PC-3 (cell line): ENCODE measurements at regions not wholly inside any gene's neighbourhood (a gene's known extent, or its start where the extent isn't known, plus 50 kb on each side); places are given as distances from the start of the nearest gene placed in this dataset.

Experiments
- ATAC-seq: fragments of 200-7000 bp; cut with Tn5 transposase; 2 replicates; pipeline ENCODE4 v1.9.1; 2020; ENCODE audit warnings: mild to moderate bottlenecking, moderate library complexity
- BruUV-seq: library from RNA; stranded (reverse); fragments of 400-500 nt; replicated peaks from 2 replicates; lab custom pipeline; 2021; lab: Mats Ljungman, UMichigan
- CTCF ChIA-PET: fragments of 300-600 bp; sonication (Branson Sonifier 250); formaldehyde crosslinking; loops from one replicate; lab custom pipeline; 2022; ENCODE audit warnings: antibody characterized with exemption; lab: Charles Lee
- POLR2A ChIA-PET: fragments of 300-600 bp; sonication (Branson Sonifier 250); formaldehyde crosslinking; loops from one replicate; lab custom pipeline; 2022; ENCODE audit warnings: antibody characterized with exemption; ENCODE audit not compliant: unreplicated experiment; lab: Charles Lee
- DNase-seq: peaks from one replicate; pipeline ENCODE4 v3.0.0-alpha.2; 2015
- H2AFZ ChIP-seq: fragments of 300-600 bp; sonication (generic); 2 replicates; pipeline ENCODE4 v1.6.0; 2016; ENCODE audit warnings: antibody characterized with exemption, low read length
- H3F3A ChIP-seq: fragments of 300-600 bp; sonication (generic); one replicate; pipeline ENCODE4 v1.6.0; 2017; ENCODE audit warnings: antibody characterized with exemption, low read length, control low read depth, mild to moderate bottlenecking; ENCODE audit not compliant: unreplicated experiment
- H3K27ac ChIP-seq: fragments of 300-600 bp; sonication (generic); 2 replicates; pipeline ENCODE4 v1.5.1; 2016; ENCODE audit warnings: mild to moderate bottlenecking, low read length
- H3K27me3 ChIP-seq: fragments of 300-600 bp; sonication (generic); 2 replicates; pipeline ENCODE4 v1.6.1; 2016; ENCODE audit warnings: low read length, mixed read lengths
- H3K36me3 ChIP-seq: fragments of 300-600 bp; sonication (generic); 2 replicates; pipeline ENCODE4 v1.6.1; 2016; ENCODE audit warnings: low read depth, mixed run types, low read length, mixed read lengths
- H3K4me1 ChIP-seq: fragments of 300-600 bp; sonication (generic); 2 replicates; pipeline ENCODE4 v1.5.1; 2016; ENCODE audit warnings: low read length; ENCODE audit not compliant: insufficient read depth
- H3K4me2 ChIP-seq: fragments of 300-600 bp; sonication (generic); 2 replicates; pipeline ENCODE4 v1.6.0; 2016; ENCODE audit warnings: low read length
- H3K4me3 ChIP-seq: fragments of 300-600 bp; sonication (generic); 2 replicates; pipeline ENCODE4 v1.5.1; 2016; ENCODE audit warnings: mild to moderate bottlenecking, low read length, mixed read lengths
- H3K79me2 ChIP-seq: fragments of 300-600 bp; sonication (generic); 2 replicates; pipeline ENCODE4 v1.6.1; 2017; ENCODE audit warnings: low read length, mixed read lengths
- H3K9ac ChIP-seq: fragments of 300-600 bp; sonication (generic); 2 replicates; pipeline ENCODE4 v1.6.0; 2016; ENCODE audit warnings: mild to moderate bottlenecking, low read length
- H3K9me2 ChIP-seq: fragments of 300-600 bp; sonication (generic); replicated peaks from 2 replicates; pipeline ENCODE4 v1.6.1; 2016; ENCODE audit warnings: mixed run types, low read length, mixed read lengths
- H3K9me3 ChIP-seq: fragments of 300-600 bp; sonication (generic); 2 replicates; pipeline ENCODE4 v1.6.1; 2016; ENCODE audit warnings: low read length, mixed read lengths
- H4K20me1 ChIP-seq: fragments of 300-600 bp; sonication (generic); 2 replicates; pipeline ENCODE4 v1.6.1; 2016; ENCODE audit warnings: low read length, mixed read lengths
- EZH2 ChIP-seq: fragments of 300-600 bp; sonication (generic); IDR thresholded peaks from one replicate; pipeline ENCODE4 v1.6.1; 2017; ENCODE audit warnings: antibody characterized with exemption, mild to moderate bottlenecking, low read length; ENCODE audit not compliant: unreplicated experiment
- EZH2phosphoT487 ChIP-seq: fragments of 300-600 bp; sonication (generic); IDR thresholded peaks from 2 replicates; pipeline ENCODE4 v1.6.1; 2018; ENCODE audit warnings: mild to moderate bottlenecking, antibody characterized with exemption, low read length, borderline replicate concordance
- intact Hi-C: fragments of 100-400 bp; cut with micrococcal nuclease; formaldehyde crosslinking; loops from 2 replicates; pipeline ENCODE4 v1.9.0; 2023
- TF ChIP-seq, protein P1 (sequence below): fragments of 300-600 bp; sonication (generic); conservative IDR thresholded peaks from 2 replicates; pipeline ENCODE4 v1.5.1; 2017; ENCODE audit warnings: antibody characterized with exemption, low read depth, mild to moderate bottlenecking, low read length

DNA sequence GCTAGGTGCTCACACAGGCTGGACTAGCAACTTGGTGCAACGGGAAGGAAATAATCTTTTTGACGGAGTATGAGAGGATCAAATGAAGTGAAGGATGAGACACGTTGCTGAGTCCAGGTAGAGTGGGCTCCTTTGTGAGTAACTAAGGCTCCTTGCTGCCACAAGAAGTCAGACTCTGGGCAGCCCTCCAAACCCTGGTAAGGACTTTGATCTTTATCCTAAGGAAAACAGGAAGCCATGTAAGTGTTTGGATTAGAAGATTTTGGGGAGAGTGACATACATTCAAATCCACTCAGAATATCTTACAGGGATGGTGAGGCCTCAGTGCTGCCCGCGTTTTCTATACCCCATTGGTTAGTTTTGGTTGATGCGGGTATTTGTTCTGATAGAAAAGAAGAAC, 155.9 kb upstream of the RAG2 start:
- intact Hi-C loops, result no loop called here

DNA sequence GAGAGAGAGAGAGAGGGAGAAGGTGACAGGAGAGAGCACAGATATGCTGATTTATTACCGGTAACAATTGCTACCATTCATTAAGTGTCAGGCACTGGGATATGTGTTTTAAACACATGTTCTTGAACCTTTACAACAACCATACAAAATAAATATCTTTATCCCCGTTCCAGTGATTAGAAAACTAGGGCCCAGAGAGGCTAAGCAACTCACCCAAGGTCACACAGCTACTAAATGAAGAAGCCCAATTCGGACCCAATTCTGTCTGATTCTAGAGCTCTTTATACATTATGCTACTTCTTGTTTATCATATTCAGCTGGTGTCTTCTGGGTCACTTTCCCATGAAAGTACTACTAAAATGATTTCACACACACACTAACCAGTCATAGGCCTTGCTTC, 154.0 kb upstream of the RAG2 start:
- CTCF ChIA-PET, result no interaction called here
- TF ChIP-seq EZH2 (no peak), EZH2phosphoT487 (no peak)
- TF ChIP-seq, protein P1, sequence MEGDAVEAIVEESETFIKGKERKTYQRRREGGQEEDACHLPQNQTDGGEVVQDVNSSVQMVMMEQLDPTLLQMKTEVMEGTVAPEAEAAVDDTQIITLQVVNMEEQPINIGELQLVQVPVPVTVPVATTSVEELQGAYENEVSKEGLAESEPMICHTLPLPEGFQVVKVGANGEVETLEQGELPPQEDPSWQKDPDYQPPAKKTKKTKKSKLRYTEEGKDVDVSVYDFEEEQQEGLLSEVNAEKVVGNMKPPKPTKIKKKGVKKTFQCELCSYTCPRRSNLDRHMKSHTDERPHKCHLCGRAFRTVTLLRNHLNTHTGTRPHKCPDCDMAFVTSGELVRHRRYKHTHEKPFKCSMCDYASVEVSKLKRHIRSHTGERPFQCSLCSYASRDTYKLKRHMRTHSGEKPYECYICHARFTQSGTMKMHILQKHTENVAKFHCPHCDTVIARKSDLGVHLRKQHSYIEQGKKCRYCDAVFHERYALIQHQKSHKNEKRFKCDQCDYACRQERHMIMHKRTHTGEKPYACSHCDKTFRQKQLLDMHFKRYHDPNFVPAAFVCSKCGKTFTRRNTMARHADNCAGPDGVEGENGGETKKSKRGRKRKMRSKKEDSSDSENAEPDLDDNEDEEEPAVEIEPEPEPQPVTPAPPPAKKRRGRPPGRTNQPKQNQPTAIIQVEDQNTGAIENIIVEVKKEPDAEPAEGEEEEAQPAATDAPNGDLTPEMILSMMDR, result no peak
- Histone ChIP-seq H3K27me3 (peaks cover 38% of the 10 kb centered on the region), H4K20me1 (no peaks in the 10 kb centered on the region), H3K9me2 (no peaks in the 10 kb centered on the region), H2AFZ (no peak overlapping the region), H3K9ac (no peak overlapping the region), H3K36me3 (no peaks in the 10 kb centered on the region), H3K4me1 (no peaks in the 10 kb centered on the region), H3K4me2 (no peak overlapping the region), H3K9me3 (no peaks in the 10 kb centered on the region), H3F3A (no peaks in the 10 kb centered on the region), H3K4me3 (no peak overlapping the region), H3K27ac (no peak overlapping the region), H3K79me2 (no peaks in the 10 kb centered on the region)
- intact Hi-C loops, result no loop called here
- no peak for ATAC-seq
- no TSS peak for BruUV-seq
- no peak for DNase-seq
- POLR2A ChIA-PET, result no interaction called here

More for the DNA sequence above, 155.9 kb upstream of the RAG2 start:
- DNase-seq (no peak), ATAC-seq (no peak)
- peaks cover 42% of the 10 kb centered on the region for H3K27me3 ChIP-seq
- no peak overlapping the region for H3K9ac ChIP-seq
- H3K27ac ChIP-seq, result no peak overlapping the region
- ChIA-PET CTCF (no interaction called here), POLR2A (no interaction called here)
- no peaks in the 10 kb centered on the region for H3K4me1 ChIP-seq
- no peak overlapping the region for H3K4me2 ChIP-seq
- no peak overlapping the region for H3K4me3 ChIP-seq
- no peaks in the 10 kb centered on the region for H3K36me3 ChIP-seq
- H4K20me1 ChIP-seq, result no peaks in the 10 kb centered on the region
- no peaks in the 10 kb centered on the region for H3F3A ChIP-seq
- H3K79me2 ChIP-seq, result no peaks in the 10 kb centered on the region
- BruUV-seq, result no TSS peak
- no peak overlapping the region for H2AFZ ChIP-seq
- no peaks in the 10 kb centered on the region for H3K9me2 ChIP-seq
- TF ChIP-seq, protein P1, result no peak
- no peaks in the 10 kb centered on the region for H3K9me3 ChIP-seq

DNA sequence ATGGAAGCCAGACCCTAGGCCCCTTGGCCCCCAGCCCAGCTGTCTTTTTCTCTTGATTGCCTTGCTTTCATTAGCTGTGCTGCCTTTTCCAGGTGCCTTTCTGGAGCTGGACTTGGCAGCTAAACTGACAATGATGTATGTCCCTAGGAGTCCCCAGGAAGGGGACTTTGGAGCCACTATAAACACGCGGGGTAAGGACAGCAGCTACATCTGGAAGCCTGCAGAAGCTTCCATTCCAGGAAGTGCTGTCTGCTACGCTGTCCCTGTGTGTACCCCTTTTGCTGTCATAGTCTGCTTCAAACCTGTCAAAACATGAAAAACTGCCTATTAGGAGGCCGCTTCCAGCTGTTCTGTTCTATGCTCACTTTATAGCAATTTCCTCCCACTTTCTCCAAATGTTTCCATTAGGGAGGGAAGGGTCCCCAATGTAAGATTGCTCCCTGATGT, 153.3 kb upstream of the RAG2 start:
- H3K27ac ChIP-seq, result no peak overlapping the region
- H3K4me2 ChIP-seq, result no peak overlapping the region
- H3K9me2 ChIP-seq, result no peaks in the 10 kb centered on the region
- H4K20me1 ChIP-seq, result no peaks in the 10 kb centered on the region
- no peaks in the 10 kb centered on the region for H3F3A ChIP-seq
- no peaks in the 10 kb centered on the region for H3K79me2 ChIP-seq
- POLR2A ChIA-PET, result no interaction called here
- intact Hi-C loops, result no loop called here
- ATAC-seq, result no peak
- H3K9me3 ChIP-seq, result no peaks in the 10 kb centered on the region
- CTCF ChIA-PET, result no interaction called here
- no peak for TF ChIP-seq EZH2phosphoT487
- no peaks in the 10 kb centered on the region for H3K4me1 ChIP-seq
- no peak overlapping the region for H3K4me3 ChIP-seq
- peaks cover 38% of the 10 kb centered on the region for H3K27me3 ChIP-seq
- BruUV-seq, result no TSS peak
- no peak for DNase-seq
- H2AFZ ChIP-seq, result no peak overlapping the region
- H3K9ac ChIP-seq, result no peak overlapping the region
- H3K36me3 ChIP-seq, result no peaks in the 10 kb centered on the region
